Cardiac fibroblast (primary cell): ENCODE measurements at regions not wholly inside any gene's neighbourhood (a gene's known extent, or its start where the extent isn't known, plus 50 kb on each side); places are given as distances from the start of the nearest gene placed in this dataset.

Source experiments
- DNase-seq, 2 donors: peaks; one replicate each; pipeline versions ENCODE4 v3.0.0 to v3.0.0-alpha.2; 2010; ENCODE audit warnings: low read depth in 2 of 2
- H3K4me3 ChIP-seq, 2 donors: replicated peaks in 1 of 2; 1 replicate in 1 of 2; 2 replicates in 1 of 2; pipeline ENCODE4 v1.5.1; 2011; ENCODE audit warnings: low read depth in 2 of 2, low read length in 2 of 2, mild to moderate bottlenecking in 2 of 2, moderate library complexity in 1 of 2
- CTCF ChIP-seq: IDR thresholded peaks from one replicate; pipeline ENCODE4 v1.5.1; 2011; ENCODE audit warnings: low read depth, mild to moderate bottlenecking, low read length, inconsistent platforms

DNA sequence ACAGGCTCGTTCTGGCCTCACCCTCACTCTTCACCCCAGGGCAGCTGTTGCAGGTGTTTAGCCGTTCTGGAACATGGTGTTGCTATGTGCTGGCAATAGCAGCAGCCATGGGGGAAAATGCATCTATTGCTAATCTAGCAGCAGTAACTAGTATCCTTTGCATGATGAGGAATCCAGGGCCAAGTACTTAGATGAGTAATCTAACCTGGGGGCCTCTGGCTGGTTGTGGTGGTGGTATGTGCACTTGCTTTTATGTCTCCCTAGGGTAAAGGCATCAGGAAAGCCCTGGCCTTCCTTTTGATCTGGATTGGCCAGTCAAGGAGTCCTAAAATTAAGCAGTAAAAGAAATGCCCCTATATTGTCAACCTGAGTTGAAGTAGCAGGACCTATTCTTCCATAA, 594.5 kb upstream of the MAP3K7 start:
- H3K4me3 ChIP-seq: no peak overlapping the region
- DNase-seq: no peak
- TF ChIP-seq CTCF: no peak

GRCh38 chr6:91173651-91174050, 586.8 kb upstream of the MAP3K7 start:
- H3K4me3 ChIP-seq: no peak overlapping the region
- no peak for DNase-seq
- TF ChIP-seq CTCF: no peak

GRCh38 chr6:91173186-91173585, 586.3 kb upstream of the MAP3K7 start:
- DNase-seq: no peak
- H3K4me3 ChIP-seq: no peak overlapping the region
- no peak for TF ChIP-seq CTCF

- no peak overlapping the region for H3K4me3 ChIP-seq
- no peak for DNase-seq
- no peak for TF ChIP-seq CTCF
Observed at GRCh38 chr6:91171754-91172462, 585.0 kb upstream of the MAP3K7 start.

DNA sequence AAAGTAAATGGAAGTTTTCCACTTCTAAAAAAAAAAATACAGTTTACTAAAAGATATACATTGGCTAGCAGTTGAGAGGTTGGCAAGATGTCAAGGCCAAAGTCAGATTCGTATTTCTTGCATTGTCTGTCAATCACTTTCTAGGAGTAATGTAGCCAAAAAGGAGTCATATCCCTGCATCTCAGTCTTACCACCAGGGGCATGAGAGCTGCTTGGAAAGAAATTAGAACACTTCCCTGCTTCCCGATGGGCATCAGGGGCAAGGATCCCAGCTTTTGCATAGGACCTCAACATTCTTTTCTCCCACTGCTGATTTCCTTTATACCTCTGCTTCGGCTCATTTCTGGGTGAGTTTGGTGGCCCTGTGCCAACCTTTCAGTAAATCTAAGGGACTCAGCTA, 581.0 kb upstream of the MAP3K7 start:
- TF ChIP-seq CTCF: no peak
- no peak for DNase-seq
- no peak overlapping the region for H3K4me3 ChIP-seq

- DNase-seq: no peak
- no peak overlapping the region for H3K4me3 ChIP-seq
- TF ChIP-seq CTCF: no peak
Observed at GRCh38 chr6:91166271-91167046, 579.6 kb upstream of the MAP3K7 start.
